ENCODE measurements at regions not wholly inside any gene's neighbourhood (a gene's known extent, or its start where the extent isn't known, plus 50 kb on each side); places are given as distances from the start of the nearest gene placed in this dataset.

DNA sequence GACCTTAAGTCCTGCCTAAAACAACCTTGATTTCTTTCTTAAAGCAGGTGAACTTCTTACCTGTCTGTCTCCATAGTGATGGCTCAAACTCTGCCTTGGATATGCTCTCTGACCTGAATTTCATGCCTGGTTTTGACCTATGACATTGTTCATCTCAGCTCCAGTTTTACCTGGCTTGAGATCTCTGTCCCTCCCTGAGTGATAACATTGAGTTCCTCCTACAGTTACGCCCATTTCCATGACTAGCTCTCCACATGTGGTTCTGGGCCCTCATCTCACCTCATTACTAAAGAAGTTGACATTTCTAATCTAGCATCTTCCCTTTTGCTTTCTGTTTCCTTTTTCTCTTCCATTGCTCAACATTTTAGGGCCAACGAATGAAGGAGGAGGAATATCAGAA, 233.1 kb downstream of the HHIPL2 start:
- Histone ChIP-seq H3K27me3 (ENCODE audit: control insufficient read depth, insufficient read depth, low read length) (no peaks in the 10 kb centered on the region), H3K9me3 (ENCODE audit: control insufficient read depth, insufficient read depth, low read length) (no peaks in the 10 kb centered on the region), H3K27ac (ENCODE audit: low read depth, low read length) (no peak overlapping the region), H3K4me3 (ENCODE audit: low read depth, low read length) (no peak overlapping the region), H3K4me1 (ENCODE audit: control insufficient read depth, insufficient read depth, low read length) (no peaks in the 10 kb centered on the region), H3K36me3 (ENCODE audit: control insufficient read depth, insufficient read depth, low read length) (no peaks in the 10 kb centered on the region)
- no peak for DNase-seq (ENCODE audit: low read depth in 4 of 6, low spot score in 6 of 6)
- 100% methylated on average over 1 of the region's 2 CpGs for WGBS (ENCODE audit: insufficient coverage)

DNA sequence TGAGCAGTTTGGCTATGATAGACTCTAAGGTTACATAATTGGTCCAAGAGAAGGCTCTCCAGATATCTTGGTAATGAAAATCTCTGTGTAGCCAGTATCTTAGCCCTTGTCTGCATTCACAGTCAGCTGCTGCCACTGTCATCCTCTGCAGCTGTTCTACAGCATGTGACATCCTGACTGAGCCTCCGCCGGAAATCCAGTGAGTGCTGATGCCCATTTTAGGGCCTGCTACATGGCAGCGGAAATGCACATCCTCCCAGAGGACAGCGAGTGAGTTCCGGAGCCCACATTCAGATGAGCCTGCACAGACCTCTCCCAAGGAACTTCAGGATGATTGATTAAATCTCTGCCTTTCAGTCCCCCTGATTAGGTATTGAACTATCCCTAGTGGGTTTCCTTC, 237.1 kb downstream of the HHIPL2 start:
- WGBS (ENCODE audit: insufficient coverage): 63% methylated on average over 4 of the region's 5 CpGs
- DNase-seq (ENCODE audit: low read depth in 4 of 6, low spot score in 6 of 6): peak in 3 of 6 donors; percentile 9 to 61 (median 10)
- Histone ChIP-seq H3K27me3 (ENCODE audit: control insufficient read depth, insufficient read depth, low read length) (no peaks in the 10 kb centered on the region), H3K36me3 (ENCODE audit: control insufficient read depth, insufficient read depth, low read length) (no peaks in the 10 kb centered on the region), H3K27ac (ENCODE audit: low read depth, low read length) (no peak overlapping the region), H3K4me1 (ENCODE audit: control insufficient read depth, insufficient read depth, low read length) (no peaks in the 10 kb centered on the region), H3K9me3 (ENCODE audit: control insufficient read depth, insufficient read depth, low read length) (no peaks in the 10 kb centered on the region), H3K4me3 (ENCODE audit: low read depth, low read length) (no peak overlapping the region)

DNA sequence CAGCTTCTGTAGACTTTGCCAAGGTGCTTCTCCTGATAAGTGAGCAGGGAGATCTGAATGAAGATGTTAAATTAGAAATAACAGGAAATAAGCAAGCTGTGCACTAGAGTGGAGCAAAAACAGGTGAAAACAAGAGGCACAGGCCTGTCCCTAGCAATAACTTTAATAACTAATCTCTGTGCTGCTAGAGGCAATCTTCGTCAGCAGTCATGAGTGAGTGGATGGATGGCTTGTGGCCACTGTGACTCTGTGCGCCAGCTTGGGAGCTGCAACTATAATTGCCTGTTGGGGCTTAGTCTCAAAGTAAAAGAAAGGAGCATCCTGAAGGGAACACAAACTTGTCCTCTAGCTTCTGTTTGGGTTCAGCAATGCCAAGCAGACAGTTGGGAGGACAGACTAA, 240.3 kb downstream of the HHIPL2 start:
- DNase-seq (ENCODE audit: low read depth in 4 of 6, low spot score in 6 of 6): no peak
- no peak overlapping the region for H3K27ac ChIP-seq (ENCODE audit: low read depth, low read length)
- H3K4me1 ChIP-seq (ENCODE audit: control insufficient read depth, insufficient read depth, low read length): no peaks in the 10 kb centered on the region
- no peak overlapping the region for H3K4me3 ChIP-seq (ENCODE audit: low read depth, low read length)
- H3K36me3 ChIP-seq (ENCODE audit: control insufficient read depth, insufficient read depth, low read length): no peaks in the 10 kb centered on the region
- no peaks in the 10 kb centered on the region for H3K9me3 ChIP-seq (ENCODE audit: control insufficient read depth, insufficient read depth, low read length)
- no peaks in the 10 kb centered on the region for H3K27me3 ChIP-seq (ENCODE audit: control insufficient read depth, insufficient read depth, low read length)
- 31% methylated on average over 2 of the region's 2 CpGs for WGBS (ENCODE audit: insufficient coverage)

DNA sequence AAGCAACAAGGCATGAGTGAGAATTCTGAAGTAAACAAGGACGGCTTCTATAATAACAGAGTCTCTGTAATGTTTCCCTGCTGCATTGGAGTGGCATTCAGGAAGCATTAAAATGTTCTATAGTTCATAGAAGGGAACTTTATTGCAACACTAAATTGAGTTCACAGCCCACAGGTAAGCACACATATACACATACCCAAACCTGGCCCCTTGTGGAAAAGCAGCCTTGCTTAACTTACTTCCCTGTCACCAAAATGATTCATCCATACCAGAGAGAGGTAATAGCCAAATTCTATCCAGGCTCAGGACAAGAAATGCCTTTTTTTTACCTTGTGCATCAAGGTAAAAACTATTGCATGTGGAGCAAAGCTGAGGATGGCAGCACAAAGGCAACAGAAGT, 241.4 kb downstream of the HHIPL2 start:
- peak in 1 of 6 donors; percentile 26 for DNase-seq (ENCODE audit: low read depth in 4 of 6, low spot score in 6 of 6)
- H3K9me3 ChIP-seq (ENCODE audit: control insufficient read depth, insufficient read depth, low read length): no peaks in the 10 kb centered on the region
- H3K27ac ChIP-seq (ENCODE audit: low read depth, low read length): no peak overlapping the region
- H3K4me3 ChIP-seq (ENCODE audit: low read depth, low read length): no peak overlapping the region
- no peaks in the 10 kb centered on the region for H3K4me1 ChIP-seq (ENCODE audit: control insufficient read depth, insufficient read depth, low read length)
- no peaks in the 10 kb centered on the region for H3K36me3 ChIP-seq (ENCODE audit: control insufficient read depth, insufficient read depth, low read length)
- no CpG with 5 or more reads among the region's 1 CpG for WGBS (ENCODE audit: insufficient coverage)
- H3K27me3 ChIP-seq (ENCODE audit: control insufficient read depth, insufficient read depth, low read length): no peaks in the 10 kb centered on the region

DNA sequence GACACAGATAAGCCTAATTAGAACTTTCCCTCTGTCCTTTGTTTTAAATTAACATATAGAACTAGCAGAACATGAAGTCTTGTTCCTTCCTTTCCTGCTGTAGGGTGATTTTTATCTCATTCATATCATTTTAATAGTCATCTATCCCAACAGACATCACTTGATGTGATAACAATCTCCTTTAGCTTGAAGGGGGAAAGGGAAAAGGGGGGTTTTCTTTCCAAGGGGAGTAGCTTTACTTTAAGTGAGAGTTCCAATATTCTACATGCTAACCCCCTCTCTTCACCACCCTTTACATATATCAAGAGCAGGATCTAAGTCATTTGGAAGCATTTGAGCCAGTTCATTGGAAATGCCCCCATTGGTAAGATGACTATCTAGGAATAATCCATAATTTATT, 241.9 kb downstream of the HHIPL2 start:
- H3K27ac ChIP-seq (ENCODE audit: low read depth, low read length): no peak overlapping the region
- H3K4me1 ChIP-seq (ENCODE audit: control insufficient read depth, insufficient read depth, low read length): no peaks in the 10 kb centered on the region
- no peaks in the 10 kb centered on the region for H3K27me3 ChIP-seq (ENCODE audit: control insufficient read depth, insufficient read depth, low read length)
- no peak for DNase-seq (ENCODE audit: low read depth in 4 of 6, low spot score in 6 of 6)
- no peaks in the 10 kb centered on the region for H3K9me3 ChIP-seq (ENCODE audit: control insufficient read depth, insufficient read depth, low read length)
- no peaks in the 10 kb centered on the region for H3K36me3 ChIP-seq (ENCODE audit: control insufficient read depth, insufficient read depth, low read length)
- H3K4me3 ChIP-seq (ENCODE audit: low read depth, low read length): no peak overlapping the region

DNA sequence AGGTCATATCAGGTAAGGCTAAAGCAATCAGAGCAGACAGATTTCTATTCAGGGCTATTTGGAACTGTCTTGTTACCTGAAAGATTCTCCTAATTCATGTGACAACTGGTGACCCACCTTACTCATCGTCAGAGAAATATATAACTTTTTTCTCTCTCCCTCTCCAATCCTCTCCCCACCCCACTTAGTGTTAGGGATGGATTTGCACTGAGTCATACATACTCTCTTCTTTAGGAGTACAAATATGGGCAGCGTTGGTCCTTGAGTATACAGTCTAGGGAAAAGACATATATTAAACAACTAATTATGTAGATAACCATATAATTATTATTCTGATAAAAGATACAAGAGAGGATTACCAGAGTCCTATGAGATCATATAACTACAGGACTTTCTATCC, 246.3 kb downstream of the HHIPL2 start:
- no peaks in the 10 kb centered on the region for H3K4me1 ChIP-seq (ENCODE audit: control insufficient read depth, insufficient read depth, low read length)
- no peak for DNase-seq (ENCODE audit: low read depth in 4 of 6, low spot score in 6 of 6)
- H3K9me3 ChIP-seq (ENCODE audit: control insufficient read depth, insufficient read depth, low read length): no peaks in the 10 kb centered on the region
- no peak overlapping the region for H3K27ac ChIP-seq (ENCODE audit: low read depth, low read length)
- no peaks in the 10 kb centered on the region for H3K36me3 ChIP-seq (ENCODE audit: control insufficient read depth, insufficient read depth, low read length)
- WGBS (ENCODE audit: insufficient coverage): no CpG with 5 or more reads among the region's 2 CpGs
- no peak overlapping the region for H3K4me3 ChIP-seq (ENCODE audit: low read depth, low read length)
- no peaks in the 10 kb centered on the region for H3K27me3 ChIP-seq (ENCODE audit: control insufficient read depth, insufficient read depth, low read length)

DNA sequence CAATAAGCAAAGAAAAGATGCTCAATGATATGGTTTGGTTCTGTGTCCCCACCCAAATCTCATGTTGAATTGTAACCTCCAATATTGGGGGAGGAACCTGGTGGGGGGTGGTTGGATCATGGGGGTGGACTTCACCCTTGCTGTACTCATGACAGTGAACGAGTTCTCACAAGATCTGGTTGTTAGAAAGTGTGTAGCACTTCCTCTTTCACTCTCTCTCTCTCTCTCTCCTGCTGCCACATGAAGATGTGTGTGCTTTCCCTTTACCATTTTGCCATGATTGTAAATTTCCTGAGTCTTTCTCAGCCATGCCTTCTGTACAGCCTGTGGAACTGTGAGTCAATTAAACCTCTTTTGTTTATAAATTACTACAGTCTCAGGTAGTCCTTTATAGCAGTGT, 248.4 kb downstream of the HHIPL2 start:
- Histone ChIP-seq H3K4me3 (ENCODE audit: low read depth, low read length) (no peak overlapping the region), H3K9me3 (ENCODE audit: control insufficient read depth, insufficient read depth, low read length) (no peaks in the 10 kb centered on the region), H3K4me1 (ENCODE audit: control insufficient read depth, insufficient read depth, low read length) (no peaks in the 10 kb centered on the region), H3K27me3 (ENCODE audit: control insufficient read depth, insufficient read depth, low read length) (no peaks in the 10 kb centered on the region), H3K36me3 (ENCODE audit: control insufficient read depth, insufficient read depth, low read length) (no peaks in the 10 kb centered on the region), H3K27ac (ENCODE audit: low read depth, low read length) (no peak overlapping the region)
- no CpG with 5 or more reads among the region's 1 CpG for whole genome bisulfite sequencing (ENCODE audit: insufficient coverage)
- no peak for DNase-seq (ENCODE audit: low read depth in 4 of 6, low spot score in 6 of 6)

DNA sequence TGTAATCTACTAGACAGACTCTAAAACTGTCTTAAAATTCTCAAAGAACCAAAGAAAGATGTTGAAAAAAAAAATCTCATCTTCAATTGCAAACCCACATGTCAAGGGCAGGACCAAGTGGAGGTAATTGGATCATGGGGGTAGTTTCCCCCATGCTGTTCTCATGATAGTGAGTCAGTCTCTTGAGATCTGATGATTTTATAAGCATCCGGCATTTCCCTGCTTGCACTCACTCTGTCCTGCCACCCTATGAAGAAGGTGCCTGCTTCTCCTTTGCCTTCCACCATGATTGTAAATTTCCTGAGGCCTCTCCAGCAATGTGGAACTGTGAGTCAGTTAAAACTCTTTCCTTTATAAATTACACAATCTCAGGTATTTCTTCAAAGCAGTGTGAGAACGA, 257.0 kb downstream of the HHIPL2 start:
- Histone ChIP-seq H3K27me3 (ENCODE audit: control insufficient read depth, insufficient read depth, low read length) (no peaks in the 10 kb centered on the region), H3K4me3 (ENCODE audit: low read depth, low read length) (no peak overlapping the region), H3K9me3 (ENCODE audit: control insufficient read depth, insufficient read depth, low read length) (no peaks in the 10 kb centered on the region), H3K27ac (ENCODE audit: low read depth, low read length) (no peak overlapping the region), H3K4me1 (ENCODE audit: control insufficient read depth, insufficient read depth, low read length) (no peaks in the 10 kb centered on the region), H3K36me3 (ENCODE audit: control insufficient read depth, insufficient read depth, low read length) (no peaks in the 10 kb centered on the region)
- WGBS (ENCODE audit: insufficient coverage): 100% methylated on average over 1 of the region's 2 CpGs
- DNase-seq (ENCODE audit: low read depth in 4 of 6, low spot score in 6 of 6): no peak

DNA sequence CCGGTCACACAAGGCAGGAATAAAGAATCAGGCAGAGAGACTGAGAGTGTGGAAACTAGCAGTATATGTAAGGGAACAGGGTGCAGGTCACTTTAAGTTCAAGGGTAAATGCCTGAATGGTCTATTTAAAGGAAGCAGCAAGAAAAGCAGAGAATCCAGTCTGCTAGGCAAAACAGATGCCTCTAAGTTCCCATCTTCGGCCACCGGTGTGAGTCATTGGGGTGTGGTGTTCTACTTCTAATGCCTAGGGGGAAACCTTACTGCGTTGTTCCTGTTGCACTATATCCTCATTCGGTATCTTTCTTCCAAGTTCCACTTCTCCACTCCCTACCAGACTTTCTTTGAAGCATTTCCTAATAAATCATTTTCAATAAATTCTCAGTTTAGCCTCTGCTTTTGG, 259.9 kb downstream of the HHIPL2 start:
- no peak for DNase-seq (ENCODE audit: low read depth in 4 of 6, low spot score in 6 of 6)
- Histone ChIP-seq H3K4me3 (ENCODE audit: low read depth, low read length) (no peak overlapping the region), H3K4me1 (ENCODE audit: control insufficient read depth, insufficient read depth, low read length) (no peaks in the 10 kb centered on the region), H3K27ac (ENCODE audit: low read depth, low read length) (no peak overlapping the region), H3K9me3 (ENCODE audit: control insufficient read depth, insufficient read depth, low read length) (no peaks in the 10 kb centered on the region), H3K36me3 (ENCODE audit: control insufficient read depth, insufficient read depth, low read length) (no peaks in the 10 kb centered on the region), H3K27me3 (ENCODE audit: control insufficient read depth, insufficient read depth, low read length) (no peaks in the 10 kb centered on the region)
- 50% methylated on average over 1 of the region's 5 CpGs for WGBS (ENCODE audit: insufficient coverage)

DNA sequence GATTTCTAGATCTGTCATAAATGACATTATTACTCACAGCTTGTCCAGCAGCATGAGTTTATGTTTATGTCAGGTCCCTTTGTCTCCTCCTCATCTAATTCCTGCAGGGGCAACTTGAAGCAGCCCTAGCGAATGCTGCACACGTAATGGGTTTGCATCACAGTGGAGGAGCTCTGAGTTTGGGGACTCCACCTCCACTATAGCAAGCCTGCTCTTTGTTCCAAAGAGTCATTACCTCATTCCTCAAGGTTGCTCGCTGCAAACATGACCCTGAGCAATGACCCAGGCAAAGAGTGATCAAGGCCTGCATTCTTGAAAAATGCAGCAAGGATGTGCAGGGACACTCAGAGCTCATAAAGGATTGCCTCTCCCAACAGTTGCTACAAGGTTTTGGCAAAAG, 261.9 kb downstream of the HHIPL2 start:
- Histone ChIP-seq H3K9me3 (ENCODE audit: control insufficient read depth, insufficient read depth, low read length) (no peaks in the 10 kb centered on the region), H3K4me3 (ENCODE audit: low read depth, low read length) (no peak overlapping the region), H3K27me3 (ENCODE audit: control insufficient read depth, insufficient read depth, low read length) (no peaks in the 10 kb centered on the region), H3K4me1 (ENCODE audit: control insufficient read depth, insufficient read depth, low read length) (no peaks in the 10 kb centered on the region), H3K27ac (ENCODE audit: low read depth, low read length) (no peak overlapping the region), H3K36me3 (ENCODE audit: control insufficient read depth, insufficient read depth, low read length) (no peaks in the 10 kb centered on the region)
- WGBS (ENCODE audit: insufficient coverage): 52% methylated on average over 3 of the region's 3 CpGs
- peak in 1 of 6 donors; percentile 15 for DNase-seq (ENCODE audit: low read depth in 4 of 6, low spot score in 6 of 6)

All from spinal cord (tissue), 9 donors.